SIG-M5 treated with dmso at 0.1 percent for 504 hours (cell line): ENCODE measurements at regions not wholly inside any gene's neighbourhood (a gene's known extent, or its start where the extent isn't known, plus 50 kb on each side); places are given as distances from the start of the nearest gene placed in this dataset.
"Not testable (repeated sequence)": the region's sequence is repeated elsewhere in the genome, so short reads cannot be mapped to it uniquely, and the experiment has no call there.

Experiments
- DNase-seq: peaks from one replicate; lab custom pipeline; 2025; ENCODE audit not compliant: unreplicated experiment; lab: John Stamatoyannopoulos, UW

DNA sequence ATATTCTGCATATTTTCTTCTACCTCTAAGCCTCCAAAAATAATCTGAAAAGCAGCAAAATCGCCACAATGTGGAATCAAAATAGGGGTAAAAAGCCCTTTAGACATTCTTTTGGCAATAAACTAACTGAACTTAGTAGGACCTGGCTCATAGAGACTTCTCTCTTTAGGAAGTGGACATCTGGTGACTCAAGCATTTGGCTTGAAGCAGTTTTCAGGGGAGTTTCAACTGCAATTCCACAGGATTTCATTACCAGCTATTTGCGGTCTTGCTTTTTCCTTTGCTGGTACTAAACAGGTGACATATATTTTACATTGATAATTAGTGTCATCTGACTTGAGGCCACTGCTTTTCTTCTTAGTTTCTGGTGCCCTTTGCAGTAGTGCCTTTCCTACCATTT lies 173.2 kb upstream of the FBN2 start:
- DNase-seq: no peak

DNA sequence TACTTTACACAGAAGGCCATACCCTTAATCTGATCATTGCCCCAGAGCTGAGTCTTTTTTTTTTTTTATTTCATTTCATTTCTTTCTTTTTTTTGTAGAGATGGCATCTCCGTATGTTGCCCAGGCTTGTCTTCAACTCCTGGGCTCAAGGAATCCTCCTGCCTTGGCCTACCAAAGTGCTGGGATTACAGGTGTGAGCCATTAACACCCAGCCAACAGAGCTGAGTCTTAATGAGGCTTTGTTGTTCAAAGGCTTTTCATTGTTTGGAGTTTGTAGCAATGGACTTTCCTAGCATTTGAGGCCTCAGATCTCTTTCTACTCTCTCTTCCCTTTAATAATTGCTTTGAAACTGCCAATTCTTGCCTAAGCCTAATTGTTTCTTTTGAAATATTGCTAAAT lies 176.5 kb upstream of the FBN2 start:
- no peak for DNase-seq

DNA sequence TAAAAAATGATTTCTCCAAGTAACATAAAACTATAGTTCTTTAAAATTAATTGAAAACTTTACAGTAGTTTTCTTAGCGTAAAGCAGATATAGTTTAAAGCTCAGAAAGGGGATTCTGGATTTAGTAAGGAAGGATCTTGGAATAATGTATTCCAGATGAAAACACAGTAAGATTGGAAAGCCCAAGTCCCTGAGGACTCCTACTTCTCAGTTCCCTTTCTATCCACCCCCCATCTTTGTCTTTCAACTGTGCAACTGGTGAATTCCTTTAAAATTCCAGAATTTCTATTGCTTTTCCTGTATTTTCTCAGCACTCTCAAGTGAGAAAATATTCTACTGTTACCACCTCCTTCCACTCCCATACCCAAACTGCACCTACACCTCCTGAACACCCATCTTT lies 184.5 kb upstream of the FBN2 start:
- no peak for DNase-seq

DNA sequence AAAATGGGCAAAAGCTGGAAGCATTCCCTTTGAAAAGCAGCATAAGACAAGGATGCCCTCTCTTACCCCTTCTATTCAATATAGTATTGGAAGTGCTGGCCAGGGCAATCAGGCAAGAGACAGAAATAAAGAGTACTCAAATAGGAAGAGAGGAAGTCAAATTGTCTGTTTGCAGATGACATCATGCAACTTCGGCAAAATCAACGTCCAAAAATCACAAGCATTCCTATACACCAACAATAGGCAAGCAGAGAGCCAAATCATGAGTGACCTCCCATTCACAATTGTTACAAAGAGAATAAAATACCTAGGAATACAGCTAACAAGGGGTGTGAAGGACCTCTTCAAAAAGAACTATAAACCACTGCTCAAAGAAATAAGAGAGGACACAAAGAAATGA lies 192.0 kb upstream of the FBN2 start:
- DNase-seq: not testable (repeated sequence)

DNA sequence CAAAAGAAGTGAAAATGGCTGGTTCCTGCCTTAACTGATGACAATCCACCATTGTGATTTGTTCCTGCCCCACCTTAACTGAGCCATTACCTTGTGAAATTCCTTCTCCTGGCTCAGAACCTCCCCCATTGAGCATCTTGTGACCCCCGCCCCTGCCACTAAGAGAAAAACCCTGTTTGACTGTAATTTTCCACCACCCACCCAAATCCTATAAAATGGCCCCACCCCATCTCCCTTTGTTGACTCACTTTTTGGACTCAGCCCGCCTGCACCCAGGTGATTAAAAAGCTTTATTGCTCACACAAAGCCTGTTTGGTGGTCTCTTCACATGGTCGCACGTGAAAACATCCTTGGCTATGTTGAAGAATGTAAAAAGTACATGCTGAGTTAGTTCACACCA lies 197.6 kb upstream of the FBN2 start:
- DNase-seq: not testable (repeated sequence)

DNA sequence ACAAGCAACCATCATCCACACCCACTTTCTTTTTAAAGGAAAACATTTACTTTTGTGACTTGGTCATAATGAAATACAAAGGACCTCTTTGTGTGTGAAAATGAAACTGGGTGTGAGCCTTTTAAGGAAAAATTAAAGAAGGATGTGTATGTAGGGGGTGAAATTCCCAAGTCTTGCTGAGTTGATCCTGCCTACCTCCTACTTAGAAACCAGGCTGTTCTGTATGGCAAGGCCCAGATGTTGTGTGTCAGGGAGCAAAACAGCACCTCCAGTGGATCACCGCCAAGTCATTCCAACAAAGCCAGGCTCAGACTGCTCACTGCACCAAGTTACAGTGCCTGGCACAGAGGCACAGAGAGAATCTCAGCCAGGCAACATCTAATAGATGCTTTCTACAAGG lies 198.5 kb upstream of the FBN2 start:
- no peak for DNase-seq

DNA sequence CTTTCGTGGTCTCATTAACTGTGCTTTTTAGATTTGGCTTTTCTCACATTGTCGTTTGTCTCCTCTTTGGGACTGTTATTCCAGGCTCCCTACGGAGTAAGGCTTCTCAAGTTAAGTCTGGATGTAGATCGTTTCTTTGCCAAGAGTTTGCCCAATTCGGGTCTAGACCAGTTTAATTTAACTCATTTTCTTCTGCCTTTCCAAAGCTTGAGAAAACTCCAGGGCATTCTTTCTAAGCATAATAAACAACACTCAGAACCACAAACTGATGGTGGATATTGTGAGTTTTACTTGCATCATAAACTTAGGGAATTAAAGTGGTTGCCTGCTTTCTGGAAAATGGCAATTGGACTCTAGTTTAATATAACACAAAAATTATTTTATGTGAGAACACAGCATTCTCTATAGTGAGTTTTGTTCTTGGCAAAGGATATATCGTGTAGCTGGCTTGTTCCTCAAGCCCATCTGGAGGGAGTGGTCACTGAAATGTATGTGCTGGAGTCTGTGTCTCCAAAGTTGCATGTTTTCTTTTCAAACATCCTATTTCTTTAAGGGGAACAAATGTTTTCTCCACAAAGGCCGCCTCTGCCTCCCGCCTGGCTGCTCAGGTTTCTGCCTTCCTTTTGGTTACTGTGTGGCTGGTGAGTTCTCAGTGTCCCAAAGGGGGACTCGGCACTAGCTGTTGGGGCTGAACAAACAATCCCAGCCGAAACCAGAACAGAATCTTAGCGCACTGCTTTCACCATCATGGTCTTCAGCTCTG lies 211.3 kb upstream of the FBN2 start:
- DNase-seq: no peak

DNA sequence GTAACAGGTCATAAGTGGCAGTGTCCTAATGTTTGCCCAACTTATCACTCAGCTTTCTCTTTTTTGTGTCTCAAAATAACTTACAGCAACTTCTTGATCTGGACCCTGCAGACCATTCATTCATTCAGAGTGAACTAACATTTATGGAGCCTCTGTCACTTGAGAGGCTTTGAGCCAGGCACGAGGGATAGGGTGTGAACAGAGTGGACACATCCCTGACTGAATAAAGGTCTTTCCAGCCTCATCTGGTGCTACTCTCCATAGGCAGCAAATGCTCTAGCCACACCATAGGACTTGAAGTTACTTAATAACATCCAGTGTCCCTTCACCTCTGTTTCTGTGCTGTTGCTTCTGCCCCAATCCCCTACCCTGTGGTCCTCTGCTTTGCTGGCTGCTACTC lies 212.1 kb upstream of the FBN2 start:
- no peak for DNase-seq

DNA sequence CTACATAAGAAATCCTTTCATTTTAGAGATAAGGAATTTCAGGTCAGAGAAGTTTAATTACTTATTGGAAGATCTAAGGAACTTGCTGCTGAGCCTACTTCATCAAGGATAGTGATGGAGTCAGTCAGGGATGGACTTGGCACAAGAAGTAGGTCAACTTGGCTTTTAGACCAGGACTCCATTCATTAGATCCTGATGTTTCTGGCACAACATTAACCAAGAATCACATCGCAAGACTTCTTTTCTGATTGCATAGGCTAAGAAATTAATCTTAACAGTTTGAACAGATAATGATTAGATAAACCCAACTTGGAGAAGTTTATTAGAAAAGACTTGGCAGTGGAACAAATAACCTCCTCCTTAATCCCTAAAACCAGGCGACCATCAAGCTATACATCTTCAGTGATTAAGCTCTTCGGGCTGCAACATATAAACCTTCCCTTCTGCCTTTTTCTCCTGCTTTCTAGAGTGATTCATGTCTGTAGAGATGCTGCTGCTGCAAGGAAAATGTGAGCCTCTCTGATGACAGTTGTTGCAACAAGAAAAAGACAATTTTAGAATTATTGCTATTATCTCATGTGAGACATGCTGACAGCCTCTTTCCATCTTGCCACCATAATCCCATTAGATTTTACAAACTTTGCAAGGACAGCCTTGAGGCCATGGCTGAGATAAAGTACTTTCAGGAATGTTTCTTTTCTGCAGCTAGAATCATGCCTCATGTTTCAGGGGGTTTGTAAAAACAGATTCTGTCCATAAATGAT lies 207.9 kb upstream of the SLC27A6 start:
- no peak for DNase-seq

DNA sequence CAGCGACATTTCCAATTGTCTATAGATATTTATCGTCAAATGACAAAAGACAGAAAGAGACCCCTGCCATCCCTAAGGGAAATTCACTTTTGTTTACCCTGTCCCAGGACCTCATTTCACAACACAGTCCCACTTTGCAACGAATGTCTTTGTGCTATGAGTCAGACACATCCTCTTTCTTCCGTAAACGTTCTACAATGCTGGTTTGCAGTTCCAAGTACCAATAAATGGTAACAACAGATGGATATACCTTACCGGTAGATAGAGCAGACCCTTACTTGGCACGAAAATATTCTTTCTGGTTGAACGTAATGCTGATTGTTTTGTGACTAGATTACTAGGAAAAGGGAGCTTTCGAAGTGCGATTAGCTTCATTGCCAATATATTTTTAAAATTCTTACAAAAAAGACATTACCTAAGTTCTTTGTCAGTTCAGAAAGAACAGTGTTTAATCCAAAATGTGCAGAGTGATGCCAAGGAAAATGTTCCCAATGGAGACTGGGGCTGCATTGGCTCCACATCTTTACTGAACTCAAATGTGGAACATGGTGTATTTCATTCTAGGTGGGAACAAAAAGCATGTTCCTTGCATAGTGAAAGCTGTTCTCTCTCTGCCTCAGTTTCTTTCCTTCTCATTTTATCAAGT lies 202.5 kb upstream of the SLC27A6 start:
- no peak for DNase-seq

DNA sequence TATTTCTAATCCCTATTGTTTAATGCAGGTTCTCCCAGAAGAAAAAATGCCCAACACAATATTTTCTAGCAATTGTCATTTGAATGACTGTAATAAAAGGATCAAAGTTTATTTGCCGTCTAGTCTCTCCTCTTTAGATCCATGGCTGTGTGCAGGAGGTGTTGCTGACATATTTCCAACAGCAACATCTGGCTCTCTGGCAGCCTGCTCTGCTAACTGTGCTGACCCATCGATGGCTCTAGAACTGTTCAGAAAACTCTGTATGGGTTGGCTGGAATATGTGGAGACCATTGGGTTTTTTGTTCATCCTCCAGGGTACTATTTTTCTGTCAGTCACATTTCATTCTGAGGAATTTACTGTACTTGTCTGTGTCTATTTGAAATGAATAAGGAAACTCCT lies 202.0 kb upstream of the SLC27A6 start:
- DNase-seq: no peak

DNA sequence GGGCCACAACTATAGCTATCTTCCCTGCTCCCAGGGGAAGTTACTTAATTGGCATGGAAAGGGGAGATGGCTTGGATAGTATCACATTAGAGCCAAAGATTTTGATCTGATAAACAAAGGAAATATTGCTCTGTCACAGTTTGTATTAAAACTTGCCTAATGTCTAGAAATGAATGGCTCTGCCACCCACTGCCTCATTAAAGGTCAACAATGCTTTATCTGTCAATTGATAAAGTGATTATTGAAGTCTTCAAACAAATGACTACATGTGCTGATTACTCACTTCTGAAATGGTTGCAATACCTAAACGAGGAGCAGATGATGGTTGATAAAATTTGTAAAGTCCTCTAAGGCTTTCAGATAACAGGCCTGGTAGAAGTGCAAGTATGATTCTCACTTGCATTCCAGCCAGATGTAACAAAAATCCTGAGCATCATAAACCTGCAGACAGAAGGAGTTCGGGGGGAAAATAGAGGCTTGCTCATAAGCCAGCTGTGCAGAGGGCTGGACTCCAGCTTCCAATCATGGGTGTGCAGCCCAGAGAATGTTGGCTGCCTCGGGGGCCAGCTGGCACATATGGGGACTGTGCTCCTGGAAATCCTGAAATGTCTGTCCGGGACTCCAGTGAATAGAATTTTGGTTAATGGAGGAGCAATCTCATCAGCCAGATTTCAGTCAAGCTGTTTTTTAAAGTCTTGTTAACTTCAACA lies 200.5 kb upstream of the SLC27A6 start:
- no peak for DNase-seq

DNA sequence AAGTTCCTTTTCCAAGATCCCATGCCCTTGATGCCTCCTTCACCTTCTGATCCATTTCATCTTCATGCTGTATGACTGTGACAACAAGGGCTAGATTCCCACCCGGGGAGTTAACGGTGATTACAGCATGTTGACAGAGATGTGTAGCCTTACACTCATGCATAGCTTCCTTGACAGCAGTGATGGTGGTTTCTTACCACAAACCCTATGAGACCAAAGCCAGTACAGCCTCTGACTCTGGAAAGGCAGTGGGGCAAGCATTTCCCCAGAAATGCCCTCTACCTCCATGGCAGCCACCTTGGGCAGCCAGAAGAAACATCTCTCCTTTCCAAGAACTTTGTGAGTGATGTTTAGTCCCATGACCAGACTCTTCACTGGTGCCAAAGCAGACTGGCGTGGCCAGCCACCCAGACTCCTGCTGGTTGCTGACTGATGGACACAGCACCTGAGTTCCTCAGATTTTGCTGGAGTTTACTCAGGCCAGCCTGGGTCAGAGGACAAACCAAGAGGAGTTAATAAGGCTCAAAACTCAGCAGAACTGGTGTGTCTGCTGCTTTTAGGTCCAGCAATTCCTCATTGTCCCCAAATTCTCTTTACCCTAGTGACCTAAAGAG lies 199.7 kb upstream of the SLC27A6 start:
- no peak for DNase-seq

DNA sequence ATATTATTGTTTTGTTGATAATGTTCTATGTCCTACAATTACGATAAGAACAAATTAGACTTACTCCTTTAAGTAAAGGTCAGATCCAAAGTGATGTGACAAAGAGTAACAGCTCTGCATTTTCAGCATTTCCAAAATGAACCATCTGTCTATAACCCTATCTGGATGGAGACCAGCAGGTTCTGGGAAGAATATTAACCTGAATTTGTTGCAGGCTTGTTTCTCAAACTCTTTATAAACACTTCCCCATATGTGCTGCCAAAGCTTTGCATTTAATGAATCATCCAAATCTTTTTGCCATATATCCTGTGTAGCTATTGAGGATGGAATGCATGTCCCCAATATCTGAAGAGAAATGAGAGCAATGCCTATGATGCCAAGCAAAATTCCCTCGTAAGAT lies 198.9 kb upstream of the SLC27A6 start:
- DNase-seq: no peak

DNA sequence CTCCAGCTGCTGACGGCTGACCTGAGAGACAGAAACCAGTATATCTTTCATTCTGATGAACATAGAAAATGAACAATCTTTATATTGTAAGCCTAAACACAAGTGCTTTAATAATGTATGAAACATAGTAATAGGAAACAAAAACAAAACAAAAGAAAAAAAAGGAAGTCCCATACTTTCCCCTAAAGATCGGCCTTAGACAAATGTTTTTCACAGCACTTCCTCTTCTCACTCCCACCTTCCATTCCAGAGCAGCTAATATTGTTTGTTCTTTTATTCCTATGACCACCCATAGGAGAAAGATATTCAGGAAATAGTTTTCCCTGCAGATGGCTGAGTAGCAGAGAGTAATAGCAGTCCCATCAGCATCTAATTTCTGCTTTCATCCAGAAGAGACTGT lies 194.4 kb upstream of the SLC27A6 start:
- no peak for DNase-seq

DNA sequence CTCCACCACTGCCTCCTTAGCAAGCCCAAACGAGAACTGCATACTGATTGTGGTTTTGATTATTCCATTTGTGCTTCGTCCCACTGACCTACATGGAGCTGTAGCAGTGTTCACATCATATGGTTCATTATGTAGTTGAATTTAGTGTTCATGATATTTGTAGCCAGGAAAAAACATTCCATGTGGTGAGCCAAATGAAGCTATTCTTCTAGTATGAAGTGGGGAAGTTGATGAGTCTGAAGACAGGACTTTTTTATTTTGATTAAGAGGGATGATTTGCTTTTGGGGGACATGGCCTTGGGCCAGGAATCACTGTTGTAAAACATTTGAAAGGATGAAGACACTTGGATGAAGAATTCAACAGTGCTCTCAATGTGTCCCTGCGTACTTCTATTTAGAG lies 192.9 kb upstream of the SLC27A6 start:
- no peak for DNase-seq

DNA sequence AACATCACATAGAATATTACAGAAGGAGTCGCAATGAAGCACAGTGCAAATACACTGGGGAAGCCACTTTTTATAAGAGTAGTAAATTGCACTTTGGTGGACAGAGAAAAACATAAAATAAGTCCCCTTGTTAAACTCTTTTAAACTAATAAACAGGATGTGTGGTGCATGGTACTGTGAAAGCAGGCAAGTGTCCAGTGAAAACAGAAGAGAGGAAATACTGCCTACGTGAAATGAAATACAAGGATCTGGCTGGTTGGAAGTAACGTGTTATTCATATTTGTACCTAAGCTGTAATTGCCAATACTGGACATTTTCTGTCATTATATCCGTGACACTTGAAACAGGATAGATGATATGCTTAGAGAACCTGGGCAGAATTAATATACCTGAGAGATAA lies 191.9 kb upstream of the SLC27A6 start:
- DNase-seq: no peak

DNA sequence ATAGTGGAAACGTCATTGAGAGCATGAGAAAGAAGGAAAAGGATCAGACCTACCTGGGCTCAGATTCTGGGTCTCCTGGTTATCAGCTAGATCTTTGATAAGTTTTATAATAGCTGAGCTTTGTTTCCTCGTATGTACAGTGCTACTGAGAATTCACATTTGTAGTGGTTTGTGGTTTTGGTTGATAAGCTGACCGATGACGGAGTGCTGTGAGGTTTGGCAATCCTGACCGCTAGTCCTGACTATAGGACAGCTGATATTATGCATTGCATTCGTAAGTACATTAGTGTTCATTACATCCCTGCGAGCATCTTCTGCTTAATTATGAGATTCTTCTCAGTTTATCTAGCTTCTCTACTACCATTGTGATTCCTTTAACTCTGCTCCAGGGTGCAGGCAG lies 190.7 kb upstream of the SLC27A6 start:
- no peak for DNase-seq

DNA sequence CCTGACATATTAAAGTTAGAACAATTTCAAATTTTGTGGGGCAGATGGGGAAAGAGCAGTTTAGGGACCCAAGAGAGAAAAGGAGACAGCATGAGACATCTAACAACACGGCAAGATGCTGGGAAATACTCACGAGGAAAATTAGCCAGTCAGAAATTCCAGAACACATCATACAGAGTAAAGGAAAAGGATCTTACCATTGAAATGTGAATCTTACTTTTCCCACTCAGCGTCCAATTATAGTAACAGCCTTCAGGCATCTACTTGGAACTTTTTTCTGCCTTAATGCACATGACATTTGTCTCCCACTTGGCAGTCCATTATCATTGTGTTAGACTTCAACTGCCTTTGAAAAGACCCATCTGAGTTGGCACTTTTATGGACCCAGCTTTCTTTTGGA lies 189.7 kb upstream of the SLC27A6 start:
- no peak for DNase-seq

DNA sequence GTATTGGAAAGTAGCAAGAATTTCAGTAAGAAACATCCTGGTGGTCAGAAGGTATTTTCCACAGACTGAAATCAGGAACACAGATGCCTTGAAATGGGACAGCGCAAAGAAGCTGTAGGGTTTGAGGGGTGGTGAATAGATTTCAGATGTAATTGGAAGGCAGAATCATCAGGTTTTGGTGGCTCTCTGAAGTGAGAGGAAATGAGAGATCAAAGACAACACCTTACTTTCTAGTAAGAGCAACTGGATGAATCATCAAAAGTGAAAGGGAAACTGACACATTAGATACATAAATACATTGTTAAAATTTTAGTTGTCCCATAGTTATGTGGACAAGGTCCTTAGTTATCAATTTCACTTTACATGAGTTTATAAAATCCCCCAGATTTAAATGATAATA lies 188.2 kb upstream of the SLC27A6 start:
- no peak for DNase-seq

DNA sequence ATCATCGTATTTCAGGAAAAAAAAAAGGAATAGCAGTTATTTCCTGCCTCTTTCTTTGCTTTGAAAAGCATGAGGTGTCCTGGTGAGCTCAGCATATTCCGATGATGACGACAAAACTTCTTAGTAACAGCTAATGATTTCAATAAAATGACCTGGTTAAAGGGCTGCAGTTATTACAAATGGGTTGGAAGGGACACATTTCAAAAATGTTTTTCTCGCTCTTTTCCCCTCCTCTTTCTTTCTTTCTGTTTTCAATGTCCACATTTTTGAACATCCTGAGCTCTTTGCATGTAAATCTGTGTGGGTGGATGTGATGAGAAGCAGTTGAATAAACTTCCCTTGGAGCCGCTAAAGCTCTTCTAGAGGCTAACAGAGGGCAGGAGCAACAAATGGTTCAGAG lies 186.8 kb upstream of the SLC27A6 start:
- DNase-seq: no peak
